COR-L47 (cell line): ENCODE measurements at regions not wholly inside any gene's neighbourhood (a gene's known extent, or its start where the extent isn't known, plus 50 kb on each side); places are given as distances from the start of the nearest gene placed in this dataset.

Experiments
- DNase-seq: peaks from one replicate; lab custom pipeline; 2025; lab: John Stamatoyannopoulos, UW

DNA sequence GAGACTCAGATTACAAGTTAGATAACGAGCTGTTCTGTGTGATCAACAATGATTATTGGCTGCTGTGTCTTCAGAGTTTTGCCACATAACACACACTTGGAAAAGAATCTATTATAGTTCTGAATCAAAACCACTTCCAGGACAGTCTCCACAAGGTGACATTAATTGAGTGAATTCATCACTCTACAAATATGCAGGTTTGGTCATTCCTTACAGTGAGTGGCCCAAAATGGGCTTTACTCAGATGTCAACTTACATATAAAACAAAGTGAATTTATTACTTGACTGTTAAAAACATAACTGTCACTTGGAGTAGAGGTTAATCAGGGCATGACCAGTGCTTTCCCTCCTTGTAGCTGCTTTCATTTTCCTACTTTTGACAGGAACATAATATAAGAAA, 984.3 kb downstream of the REEP3 start:
- DNase-seq = no peak

DNA sequence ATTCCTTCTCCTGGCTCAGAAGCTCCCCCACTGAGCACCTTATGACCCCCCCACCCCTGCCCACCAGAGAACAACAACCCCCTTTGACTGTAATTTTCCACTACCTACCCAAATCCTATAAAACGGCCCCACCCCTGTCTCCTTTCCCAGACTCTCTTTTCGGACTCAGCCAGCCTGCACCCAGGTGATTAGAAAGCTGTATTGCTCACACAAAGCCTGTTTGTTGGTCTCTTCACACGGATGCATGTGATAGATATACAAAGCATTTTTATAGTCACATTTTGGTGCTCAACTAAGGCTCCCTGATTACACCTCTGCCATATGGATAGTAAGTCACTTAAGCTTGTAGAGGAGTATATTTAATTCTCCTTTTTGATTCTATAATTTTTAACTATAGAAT, 985.8 kb downstream of the REEP3 start:
- DNase-seq = no peak

DNA sequence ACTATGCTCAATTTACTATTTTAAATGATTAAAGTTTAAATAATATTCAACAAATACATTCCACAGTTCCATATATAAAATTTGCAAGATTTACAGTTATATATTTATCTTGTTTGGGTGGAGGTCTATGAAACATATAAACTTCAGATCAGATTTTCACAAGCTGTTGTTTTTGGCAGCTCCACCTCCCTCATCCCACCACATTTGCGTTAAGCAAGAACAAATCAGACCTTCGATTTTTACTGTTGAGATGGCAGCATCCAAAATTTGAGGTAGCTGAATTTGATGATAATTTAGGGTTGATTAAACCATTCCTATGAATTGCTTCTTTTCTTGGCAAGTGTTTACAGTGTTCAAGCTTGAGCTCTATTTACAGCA, 986.4 kb downstream of the REEP3 start:
- DNase-seq = no peak

DNA sequence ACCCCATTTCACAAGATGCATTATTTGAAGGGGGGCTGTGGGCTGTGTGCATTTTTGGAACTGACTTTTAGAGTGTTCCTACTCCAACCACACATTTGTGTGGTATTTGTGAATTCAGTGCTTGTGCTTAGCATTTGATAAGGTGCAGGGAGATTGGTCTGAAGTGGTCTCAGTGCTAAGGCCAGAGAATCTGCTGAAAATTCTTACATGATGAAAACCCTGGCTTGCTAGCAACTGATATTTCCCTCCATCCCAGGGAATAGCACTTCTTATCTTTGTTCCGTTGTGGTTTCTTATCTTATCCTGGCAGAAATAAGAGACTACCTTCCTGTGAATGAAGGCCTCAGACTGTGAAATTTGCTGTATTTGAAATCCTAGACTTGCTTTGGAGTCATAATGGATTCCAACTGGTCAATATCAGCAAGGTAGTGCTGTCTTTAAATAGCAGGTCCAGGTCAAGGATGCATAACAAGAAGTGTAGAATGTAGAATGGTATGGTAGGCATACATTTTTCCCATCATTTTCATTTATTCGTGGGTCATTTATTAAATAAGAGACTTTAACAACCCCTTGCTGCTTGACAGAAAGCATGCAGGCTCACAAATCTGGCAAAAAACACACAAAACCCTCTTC, 986.9 kb downstream of the REEP3 start:
- DNase-seq = no peak

DNA sequence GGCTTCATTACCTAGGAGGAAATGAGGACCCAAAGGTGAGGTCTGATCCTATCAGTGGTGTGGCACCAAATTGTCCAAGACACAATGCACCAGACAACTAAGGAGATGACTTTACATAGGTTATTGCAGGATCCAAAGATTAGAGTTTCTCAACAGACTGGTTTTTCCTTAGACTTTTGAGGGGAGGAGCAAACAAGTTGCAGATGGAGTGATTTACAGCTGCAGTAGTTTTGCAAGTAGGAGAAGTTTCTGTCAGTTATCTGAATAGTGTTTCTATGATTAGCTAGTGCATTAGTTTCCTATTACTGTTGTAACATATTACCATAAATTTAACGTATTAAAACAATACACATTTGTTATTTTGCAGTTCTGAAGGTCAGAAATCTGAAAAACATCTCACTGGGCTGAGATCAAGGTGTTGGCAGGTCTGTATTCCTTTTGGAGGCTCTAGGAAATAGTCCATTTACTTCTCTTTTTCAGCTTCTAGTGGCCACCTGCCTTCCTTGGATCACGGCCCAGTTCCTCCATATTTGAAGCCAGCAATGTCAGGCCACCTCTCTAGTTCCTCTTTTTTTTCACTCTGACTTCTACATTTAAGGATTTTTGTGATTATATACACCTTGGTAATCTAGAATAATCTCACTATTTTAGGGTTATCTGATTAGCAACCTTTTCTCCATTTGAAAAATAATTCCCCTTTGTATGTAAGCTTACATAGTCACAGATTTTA, 994.9 kb downstream of the REEP3 start:
- no peak for DNase-seq

DNA sequence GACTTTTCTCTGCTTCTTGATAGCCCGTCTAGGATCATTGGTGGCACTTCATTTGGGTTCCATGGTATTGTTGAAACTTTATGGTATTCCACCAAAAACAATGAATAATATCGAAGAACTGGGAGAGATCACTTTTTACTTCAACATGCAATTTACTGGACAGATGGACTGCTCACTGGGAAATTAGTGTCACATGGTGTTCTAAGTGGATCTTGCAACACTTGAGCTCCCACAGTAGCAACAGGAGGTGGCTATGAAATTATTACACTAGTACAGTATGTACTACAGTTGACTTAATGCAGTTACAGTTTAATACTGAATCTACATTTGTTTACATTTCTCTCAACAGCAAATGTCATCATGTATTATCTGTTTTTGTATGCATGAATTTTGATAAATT, 997.3 kb downstream of the REEP3 start:
- no peak for DNase-seq

DNA sequence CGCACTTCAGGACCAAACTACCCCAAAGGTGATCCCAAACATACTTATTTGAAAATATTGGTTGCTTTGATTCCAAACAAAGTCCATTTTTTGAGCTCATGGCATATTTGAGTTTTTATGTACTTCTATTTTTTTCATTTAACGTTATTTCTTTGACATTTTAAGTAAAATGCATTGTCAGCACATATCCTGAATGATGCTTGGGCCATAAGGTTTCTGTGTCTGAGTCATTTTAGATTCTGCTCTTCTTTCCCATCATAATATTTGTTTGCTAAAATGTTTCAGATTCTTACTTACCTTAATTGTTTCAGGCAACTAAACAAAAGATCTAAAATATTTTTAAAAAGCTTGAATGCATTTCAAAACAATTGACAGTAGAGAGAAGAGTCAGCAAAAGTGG, 998.2 kb downstream of the REEP3 start:
- no peak for DNase-seq

DNA sequence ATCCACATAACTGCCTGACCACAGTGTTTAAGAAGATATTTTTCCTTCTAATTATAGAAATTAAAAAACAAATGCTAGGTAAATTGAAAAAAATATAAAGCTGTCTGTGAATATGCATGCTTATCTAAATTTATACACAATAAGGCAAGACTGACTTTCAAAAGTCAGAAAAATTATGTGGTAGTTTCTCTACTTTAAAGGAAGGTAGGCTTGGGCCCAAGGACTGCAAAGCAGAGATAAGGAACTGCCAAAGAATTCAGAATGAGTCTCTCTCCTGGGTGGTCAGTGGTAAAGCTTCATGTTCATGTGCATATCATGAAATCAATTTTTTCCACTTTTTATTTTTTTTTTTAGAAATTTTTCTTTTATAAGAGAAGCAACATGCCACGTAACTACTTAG, 998.6 kb downstream of the REEP3 start:
- DNase-seq = no peak

DNA sequence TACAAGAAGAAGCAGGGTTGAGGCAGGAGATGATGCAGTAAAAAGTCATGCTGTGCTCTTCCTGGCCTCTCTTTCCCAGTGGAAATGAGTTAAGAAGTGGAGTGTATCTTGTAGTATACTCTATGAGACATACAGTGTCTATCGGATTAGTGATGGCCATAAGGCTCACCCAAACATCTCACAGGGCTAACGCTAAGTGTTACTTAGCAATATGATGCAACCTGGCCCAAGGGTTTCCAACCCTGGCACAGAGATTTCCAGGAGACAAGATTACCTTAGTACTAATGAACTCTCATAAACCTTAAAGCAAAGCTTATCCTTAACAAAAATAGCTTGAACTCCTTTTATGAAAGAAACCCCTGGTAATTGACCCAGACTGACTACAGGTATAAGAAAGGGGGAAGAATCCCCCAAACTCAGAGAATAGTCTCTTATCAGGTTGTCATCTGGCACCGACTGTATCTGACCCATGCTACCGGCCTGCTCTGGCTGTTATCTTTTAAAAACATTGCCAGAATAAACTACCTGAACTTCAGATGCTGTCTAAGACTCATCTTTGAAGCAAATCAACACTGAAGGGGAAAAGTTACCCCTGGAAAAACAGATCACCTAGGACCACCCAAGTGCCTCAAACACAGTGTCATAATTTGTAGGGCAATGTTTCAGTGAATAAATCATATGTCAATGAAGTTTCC, 1002.0 kb downstream of the REEP3 start:
- DNase-seq = no peak

DNA sequence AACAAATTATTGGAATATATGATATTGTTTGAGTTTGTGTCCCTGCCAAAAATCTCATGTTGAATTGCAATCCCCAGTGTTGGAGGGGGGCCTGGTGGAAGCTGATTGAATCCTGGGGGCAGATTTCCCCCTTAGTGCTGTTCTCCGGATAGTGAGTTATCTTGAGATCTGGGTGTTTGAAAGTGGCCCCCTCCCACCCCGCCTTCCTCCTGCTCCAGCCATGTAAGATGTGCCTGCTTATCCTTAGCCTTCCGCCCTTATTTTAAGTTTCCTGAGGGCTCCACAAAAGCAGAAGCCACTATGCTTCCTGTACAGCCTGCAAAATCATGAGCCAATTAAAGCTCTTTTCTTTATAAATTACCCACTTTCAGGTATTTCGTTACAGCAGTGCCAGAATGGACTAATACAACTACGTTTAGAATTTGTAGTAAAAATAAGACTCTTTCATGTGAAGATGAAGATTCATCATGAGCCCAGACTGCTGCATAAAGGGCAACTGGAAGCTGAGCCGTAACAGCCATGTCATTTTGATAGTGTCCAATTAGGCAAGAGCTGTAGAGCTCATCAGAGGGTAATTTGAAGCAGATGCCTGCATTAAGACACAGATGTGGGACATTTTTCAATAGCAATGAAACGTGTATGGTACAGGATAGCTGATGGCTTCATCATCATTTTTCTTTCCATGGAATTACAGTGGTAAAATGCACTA, 1007.2 kb downstream of the REEP3 start:
- no peak for DNase-seq

DNA sequence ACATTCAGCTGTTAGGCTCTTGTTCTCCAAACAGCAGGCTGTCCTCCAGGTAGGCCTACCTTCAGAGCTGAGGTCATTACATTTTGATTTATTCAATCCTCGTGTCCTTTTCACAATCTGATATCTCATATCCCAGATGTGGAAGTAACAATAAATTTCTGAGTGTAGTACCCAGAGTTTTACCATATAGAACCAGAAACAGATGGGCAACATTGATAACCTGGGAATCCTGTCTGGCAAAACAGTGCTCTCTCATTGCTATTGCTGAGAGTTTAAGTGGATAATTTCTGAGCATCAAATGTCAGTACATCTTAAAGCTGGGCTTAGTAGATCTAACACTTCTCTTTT, 1007.8 kb downstream of the REEP3 start:
- no peak for DNase-seq

DNA sequence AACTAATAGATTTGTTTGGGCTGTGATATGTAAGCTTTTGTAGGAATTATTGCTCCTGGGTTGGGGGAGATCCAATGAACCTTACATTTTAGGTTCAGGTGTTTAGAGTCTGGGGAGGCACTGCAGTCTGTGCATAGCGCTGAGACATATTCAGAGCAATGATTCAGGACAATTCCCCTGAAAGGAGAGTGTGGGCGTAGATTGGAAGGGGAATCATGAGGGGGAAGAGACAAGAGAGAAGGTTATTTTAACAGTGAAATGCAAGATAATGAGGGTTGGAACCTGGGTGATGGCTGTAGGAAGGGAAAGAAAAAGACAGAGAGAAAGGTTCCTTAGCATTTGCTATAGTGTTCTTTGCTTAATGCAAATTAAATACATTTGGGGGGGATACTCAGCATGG, 1013.4 kb downstream of the REEP3 start:
- DNase-seq = no peak

DNA sequence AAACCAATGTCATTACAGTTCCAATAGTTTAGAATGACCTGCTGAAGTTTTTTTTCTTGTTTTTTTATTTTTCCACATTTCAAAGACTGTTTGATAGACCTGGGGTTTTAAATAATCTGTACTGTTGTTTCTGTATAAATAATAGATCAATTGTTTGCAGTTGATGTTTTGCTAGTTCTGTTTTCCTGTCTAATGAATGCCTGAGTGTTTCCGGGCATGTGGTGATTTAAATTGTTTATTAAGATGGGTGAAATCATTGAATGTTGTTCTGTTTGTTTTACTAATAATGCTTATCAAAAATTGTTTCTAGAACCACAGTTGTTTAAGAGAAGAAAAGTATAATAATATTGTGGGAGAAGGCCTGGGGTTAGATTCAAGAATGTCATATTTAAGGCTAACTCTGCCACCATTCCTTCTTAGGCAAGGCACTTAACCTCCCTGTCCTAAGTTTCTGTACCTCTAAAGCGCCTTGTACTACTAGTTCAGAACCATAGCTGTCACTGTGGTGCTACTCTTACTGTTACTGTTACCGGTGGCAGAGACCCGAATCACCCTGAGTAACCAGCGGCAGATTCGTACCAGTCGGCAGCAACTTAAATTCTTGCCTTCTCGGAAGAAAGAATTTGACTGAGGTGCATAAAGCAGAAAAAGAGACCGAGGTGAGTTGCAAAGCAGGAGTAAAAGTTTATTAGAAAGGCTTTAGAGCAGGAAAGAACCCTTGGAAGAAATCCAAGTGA, 1014.1 kb downstream of the REEP3 start:
- no peak for DNase-seq

DNA sequence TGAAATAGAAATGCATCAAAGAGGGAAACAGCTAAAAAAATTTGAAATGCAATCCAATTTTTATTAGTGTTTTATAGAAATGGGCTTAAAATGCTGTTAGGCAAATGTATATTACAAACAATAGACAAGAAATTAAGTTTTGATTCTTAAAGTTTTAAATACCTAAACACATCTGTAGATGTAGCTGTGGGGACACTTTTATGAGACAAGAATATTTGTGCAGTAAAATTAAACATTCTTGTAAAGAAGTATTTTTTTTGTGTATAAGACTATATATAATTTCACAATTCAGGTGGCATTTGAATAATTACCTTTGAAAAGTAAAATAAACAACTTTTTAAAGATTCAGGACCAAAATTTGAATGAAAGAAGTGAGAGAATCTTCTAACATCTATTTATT, 1015.9 kb downstream of the REEP3 start:
- no peak for DNase-seq

DNA sequence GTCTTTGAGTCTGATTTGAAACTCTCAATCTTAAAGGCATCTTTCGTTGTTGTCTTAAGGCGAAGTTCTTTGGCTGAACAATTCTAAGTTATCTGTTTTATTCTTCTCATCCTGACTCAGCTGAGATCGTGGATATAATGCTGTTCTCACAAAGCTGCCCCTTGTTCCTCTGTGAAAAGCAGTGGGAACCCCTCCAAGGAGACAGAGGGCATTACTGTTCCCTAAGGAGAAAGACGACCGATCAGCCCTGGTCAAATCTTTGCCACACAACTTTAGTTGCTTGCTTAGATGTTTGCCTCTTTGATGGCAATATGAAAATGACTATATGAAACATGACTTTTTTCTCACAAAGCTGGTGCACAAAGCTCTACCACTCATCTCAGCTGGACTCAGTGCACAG, 1016.7 kb downstream of the REEP3 start:
- DNase-seq = no peak

DNA sequence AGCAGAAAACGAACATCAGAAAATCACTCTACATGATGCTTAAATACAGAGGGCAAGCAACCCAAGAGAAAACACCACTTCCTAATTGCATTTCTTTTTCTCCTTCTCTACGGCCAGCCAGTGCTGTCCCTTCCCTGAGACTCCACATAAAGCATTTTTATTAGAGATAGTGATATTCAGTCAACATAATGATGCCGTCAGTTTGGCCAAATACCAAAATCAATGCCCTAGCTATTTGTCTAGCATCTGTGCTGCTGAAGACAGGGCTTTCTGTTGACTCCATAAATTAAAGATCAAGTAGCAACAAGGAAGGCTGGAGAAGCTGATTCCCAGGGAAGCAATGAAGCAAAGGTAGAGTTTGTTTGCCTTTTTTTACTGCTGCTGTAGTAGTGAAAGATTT, 1024.9 kb downstream of the REEP3 start:
- no peak for DNase-seq

DNA sequence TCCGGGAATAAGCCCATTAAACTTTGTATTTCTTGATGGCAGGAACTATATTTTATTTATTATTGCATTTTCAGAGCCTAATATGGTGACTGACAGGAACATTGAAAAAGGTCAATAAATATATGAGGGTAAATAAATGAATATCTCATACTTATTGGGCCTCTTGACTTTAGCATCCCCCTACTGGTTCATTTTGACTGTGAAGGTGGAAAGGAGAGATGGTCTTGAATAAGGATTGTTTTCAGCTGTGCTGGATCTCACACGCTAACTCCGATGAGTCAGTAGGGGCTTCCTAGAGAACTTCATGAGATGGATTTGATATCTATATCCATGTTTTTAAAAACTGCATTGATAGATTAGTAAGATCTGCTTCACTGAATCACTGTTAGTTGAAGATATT, 1026.0 kb downstream of the REEP3 start:
- no peak for DNase-seq

DNA sequence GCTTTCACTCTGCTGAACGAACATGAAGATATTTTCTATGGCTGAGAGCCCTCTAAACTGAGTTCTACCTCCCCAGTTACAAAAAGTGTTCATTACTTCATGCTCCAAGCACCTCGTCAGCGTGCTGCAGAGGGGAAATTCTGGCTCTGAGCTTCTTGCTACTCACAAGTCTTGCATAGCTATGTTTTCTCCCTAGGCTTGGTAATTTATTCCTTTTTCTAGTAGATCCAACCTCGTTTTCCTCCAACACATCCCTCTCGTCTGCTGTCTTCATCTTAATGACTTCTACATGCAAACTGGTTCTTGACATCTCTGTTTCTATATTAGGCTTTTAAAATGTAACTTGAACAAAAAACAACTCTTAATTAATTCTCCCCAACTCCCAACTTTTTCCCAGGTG, 1034.5 kb downstream of the REEP3 start:
- no peak for DNase-seq

DNA sequence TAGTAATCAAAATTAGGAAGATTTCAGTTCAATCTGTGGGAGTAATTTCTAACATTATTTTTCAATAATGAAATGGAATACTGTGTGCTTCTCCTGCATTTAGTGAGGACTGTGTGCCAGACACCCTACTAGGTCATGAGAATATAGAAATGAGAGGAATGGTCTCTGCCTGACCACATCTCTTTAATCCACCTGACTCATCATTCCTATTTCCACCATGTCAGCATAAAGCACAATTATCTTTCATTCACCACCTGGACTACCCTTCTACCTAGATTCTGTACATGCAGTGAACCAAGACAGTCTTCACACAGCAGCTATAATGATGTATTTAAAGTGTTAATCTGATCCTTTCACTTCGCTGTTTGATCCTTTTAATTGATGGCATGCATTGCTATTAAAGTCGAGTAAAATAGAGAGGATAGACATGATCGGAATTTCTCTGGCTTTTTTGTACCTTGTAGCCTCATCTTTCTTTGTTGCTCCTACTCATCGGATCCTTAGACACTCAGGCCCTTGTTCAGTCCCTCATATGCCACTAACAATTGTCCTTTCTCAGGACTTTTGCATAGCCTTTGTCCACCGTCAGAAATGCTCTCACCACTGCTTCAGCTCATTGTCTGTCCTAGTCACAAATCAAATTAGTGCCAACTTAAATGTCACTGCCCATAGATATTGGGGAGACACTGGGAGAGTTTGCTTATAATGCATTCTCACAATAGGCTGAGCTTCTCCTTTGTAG, 1037.1 kb downstream of the REEP3 start:
- no peak for DNase-seq

DNA sequence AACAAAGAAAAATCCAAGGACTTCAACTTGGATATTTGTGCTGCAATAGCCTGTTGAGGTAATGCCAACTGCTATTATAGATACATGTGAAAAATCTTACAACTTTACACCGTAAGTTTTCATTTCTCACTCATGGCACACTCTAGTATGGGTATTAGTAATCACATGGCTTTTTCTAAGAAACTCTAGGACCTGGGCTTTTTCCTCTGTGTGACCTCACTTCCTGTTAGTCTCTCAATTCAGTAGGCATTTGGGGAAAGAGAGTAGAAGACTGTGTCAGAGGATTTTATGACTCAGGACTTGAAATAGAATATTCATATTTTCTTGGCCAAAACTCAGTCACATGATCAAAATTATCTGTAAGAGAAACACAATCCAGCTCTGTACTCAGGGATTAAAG, 1049.9 kb downstream of the REEP3 start:
- DNase-seq = no peak

DNA sequence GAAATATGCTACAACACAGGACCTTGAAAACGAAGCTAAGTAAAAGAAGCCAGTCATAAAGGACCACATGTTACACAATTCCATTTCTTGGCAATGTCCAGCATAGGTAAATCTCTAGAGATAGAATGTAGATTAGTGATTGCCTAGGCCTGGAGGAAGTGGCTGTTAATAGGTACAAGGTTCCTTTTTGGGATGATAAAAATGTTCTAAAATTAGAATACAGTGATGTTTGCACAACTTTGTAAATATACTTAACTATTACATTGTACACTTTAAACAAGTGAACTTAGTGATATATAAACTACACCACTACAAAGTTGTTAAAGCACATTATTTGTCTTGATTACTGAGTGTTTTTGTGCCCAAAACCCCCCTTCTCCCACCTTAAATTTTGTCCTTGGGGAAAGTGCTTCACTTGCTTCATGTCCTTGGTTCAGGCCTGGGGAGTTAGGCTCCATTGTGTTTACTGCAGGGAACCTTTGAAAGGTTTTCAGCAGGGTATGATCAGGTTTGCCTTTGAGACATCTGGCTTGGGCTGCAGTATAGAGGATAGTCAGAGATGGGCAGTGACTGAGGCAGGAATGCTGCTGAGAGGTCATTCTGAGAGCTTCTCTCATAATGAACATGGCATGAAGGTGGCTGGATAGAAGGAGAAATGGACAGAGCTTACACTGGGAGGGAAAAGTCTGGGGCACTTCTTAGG, 1052.6 kb downstream of the REEP3 start:
- DNase-seq = no peak
